ENCODE measurements at regions not wholly inside any gene's neighbourhood (a gene's known extent, or its start where the extent isn't known, plus 50 kb on each side); places are given as distances from the start of the nearest gene placed in this dataset.
"Not testable (repeated sequence)": the region's sequence is repeated elsewhere in the genome, so short reads cannot be mapped to it uniquely, and the experiment has no call there.

- DNase-seq = no peak
Observed at GRCh38 chr18:22044474-22045220, 124.7 kb upstream of the GATA6 start.

- no peak for DNase-seq
Observed at GRCh38 chr18:22045221-22045918, 124.0 kb upstream of the GATA6 start.

GRCh38 chr18:22046473-22046872 is 122.9 kb upstream of the GATA6 start:
- no peak for DNase-seq

GRCh38 chr18:22047485-22047884 is 121.9 kb upstream of the GATA6 start:
- no peak for DNase-seq

GRCh38 chr18:22048221-22048620 is 121.2 kb upstream of the GATA6 start:
- DNase-seq = no peak

- no peak for DNase-seq
Observed at GRCh38 chr18:22048932-22049615, 120.3 kb upstream of the GATA6 start.

- DNase-seq = no peak
Observed at GRCh38 chr18:22052405-22053105, 116.8 kb upstream of the GATA6 start.

- DNase-seq = no peak
Observed at GRCh38 chr18:22055466-22056238, 113.7 kb upstream of the GATA6 start.

GRCh38 chr18:22056950-22057349 is 112.4 kb upstream of the GATA6 start:
- no peak for DNase-seq

GRCh38 chr18:22057908-22058527 is 111.4 kb upstream of the GATA6 start:
- no peak for DNase-seq

GRCh38 chr18:22060361-22060760 is 109.0 kb upstream of the GATA6 start:
- no peak for DNase-seq

GRCh38 chr18:22063102-22063501 is 106.3 kb upstream of the GATA6 start:
- DNase-seq = no peak

- DNase-seq = no peak
Observed at GRCh38 chr18:22063672-22064071, 105.7 kb upstream of the GATA6 start.

GRCh38 chr18:22064581-22064980 is 104.8 kb upstream of the GATA6 start:
- no peak for DNase-seq

GRCh38 chr18:22065311-22065710 is 104.1 kb upstream of the GATA6 start:
- DNase-seq = no peak

- no peak for DNase-seq
Observed at GRCh38 chr18:22066083-22066485, 103.3 kb upstream of the GATA6 start.

- no peak for DNase-seq
Observed at GRCh38 chr18:22067109-22067508, 102.3 kb upstream of the GATA6 start.

GRCh38 chr18:22067682-22068081 is 101.7 kb upstream of the GATA6 start:
- DNase-seq = no peak

GRCh38 chr18:22068784-22069183 is 100.6 kb upstream of the GATA6 start:
- not testable (repeated sequence) for DNase-seq

- no peak for DNase-seq
Observed at GRCh38 chr18:22069916-22070315, 99.5 kb upstream of the GATA6 start.

- DNase-seq = no peak
Observed at GRCh38 chr18:22073411-22073810, 96.0 kb upstream of the GATA6 start.

All from NCI-H446 treated with DMSO at 0.1 percent for 48 hours (cell line).